ENCODE measurements at regions not wholly inside any gene's neighbourhood (a gene's known extent, or its start where the extent isn't known, plus 50 kb on each side); places are given as distances from the start of the nearest gene placed in this dataset.

- CTCF ChIA-PET (ENCODE audit: low intra/inter-chr PET ratio, low total read pairs), result no interaction called here
- FAIRE-seq (no peak), DNase-seq (ENCODE audit: low spot score) (no peak), ATAC-seq (no peak)
- WGBS (ENCODE audit: low lambda C conversion rate), result 5% methylated on average over 1 of the region's 1 CpG
- H3K4me3 ChIP-seq (replicated peaks in 1 of 3; ENCODE audit: insufficient read depth in 1 of 3, low read depth in 2 of 3, low read length in 3 of 3), result no peak overlapping the region
- intact Hi-C loops (cut with micrococcal nuclease; ENCODE audit: unreplicated experiment), result no loop called here
- H3K4me1 ChIP-seq (ENCODE audit: insufficient read depth, low read length), result no peaks in the 10 kb centered on the region
- H3K36me3 ChIP-seq (replicated peaks in 1 of 2; ENCODE audit: control insufficient read depth in 1 of 2, insufficient read depth in 2 of 2, low read length in 2 of 2), result no peaks in the 10 kb centered on the region
- POLR2A ChIA-PET, result no interaction called here
- no peak overlapping the region for H3K4me2 ChIP-seq (ENCODE audit: low read depth, low read length)
- no peak overlapping the region for H2AFZ ChIP-seq (ENCODE audit: low read length)
- no peaks in the 10 kb centered on the region for H3K9me3 ChIP-seq (ENCODE audit: low read length)
- H4K20me1 ChIP-seq (ENCODE audit: insufficient read depth, low read length), result no peaks in the 10 kb centered on the region
- in situ Hi-C loops (cut with HindIII; ENCODE audit: extremely low pct_ligation_motif_present, low pct_unique_long_range_greater_than_20kb), result no loop called here
- no peak overlapping the region for H3K9ac ChIP-seq (ENCODE audit: insufficient read depth, low read depth, low read length)
- no TSS peak for BruUV-seq (replicated peaks)
- H3K27ac ChIP-seq (ENCODE audit: extremely low read length, insufficient read depth, low read length), result no peak overlapping the region
- H3K79me2 ChIP-seq (ENCODE audit: insufficient read depth, low read length), result no peaks in the 10 kb centered on the region
- no peaks in the 10 kb centered on the region for H3K27me3 ChIP-seq (ENCODE audit: control insufficient read depth in 1 of 2, insufficient read depth in 2 of 2, low read length in 2 of 2)
- TF ChIP-seq ZNF564 (CRISPR knock-in tag; IDR thresholded peaks at IDR 0.05), result no peak
- no peak for TF ChIP-seq FOXJ3 (CRISPR knock-in tag; IDR thresholded peaks at IDR 0.05; ENCODE audit: borderline replicate concordance)
- no peak for TF ChIP-seq ZNF737 (CRISPR knock-in tag; IDR thresholded peaks at IDR 0.05; ENCODE audit: borderline replicate concordance)
- TF ChIP-seq KDM5A (IDR thresholded peaks at IDR 0.05; ENCODE audit: borderline replicate concordance, low read length), result no peak
- no peak for TF ChIP-seq FOXA1 (IDR thresholded peaks at IDR 0.05)
- no peak for TF ChIP-seq FOXA1 (CRISPR knock-in tag; IDR thresholded peaks at IDR 0.05)
- no peak for TF ChIP-seq ZNF224 (CRISPR knock-in tag; IDR thresholded peaks at IDR 0.05)
- no peak for TF ChIP-seq NFAT5 (CRISPR knock-in tag; IDR thresholded peaks at IDR 0.05)
- no peak for TF ChIP-seq ERF (CRISPR knock-in tag; IDR thresholded peaks at IDR 0.05)
- TF ChIP-seq CHD2 (IDR thresholded peaks at IDR 0.05; ENCODE audit: low read depth, low read length), result no peak
- no peak for TF ChIP-seq ZSCAN22 (CRISPR knock-in tag; IDR thresholded peaks at IDR 0.05)
- no peak for TF ChIP-seq HCFC1 (IDR thresholded peaks at IDR 0.05; ENCODE audit: low read depth, low read length)
- no peak for TF ChIP-seq RFX5 (IDR thresholded peaks at IDR 0.05; ENCODE audit: low read depth, low read length)
- TF ChIP-seq FLYWCH1 (CRISPR knock-in tag; IDR thresholded peaks at IDR 0.05), result no peak
- TF ChIP-seq ELK4 (CRISPR knock-in tag; IDR thresholded peaks at IDR 0.05; ENCODE audit: borderline replicate concordance), result no peak
- TF ChIP-seq IRX3 (CRISPR knock-in tag; IDR thresholded peaks at IDR 0.05; ENCODE audit: borderline replicate concordance, low read depth), result no peak
- TF ChIP-seq ZNF33B (CRISPR knock-in tag; IDR thresholded peaks at IDR 0.05), result no peak
- no peak for TF ChIP-seq ZNF574 (CRISPR knock-in tag; IDR thresholded peaks at IDR 0.05)
Measured at GRCh38 chr11:92580908-92581307, 356.3 kb downstream of the FAT3 start.
